ENCODE measurements at regions not wholly inside any gene's neighbourhood (a gene's known extent, or its start where the extent isn't known, plus 50 kb on each side); places are given as distances from the start of the nearest gene placed in this dataset.

- DNase-seq = no peak
- H3K27me3 ChIP-seq (ENCODE audit: control insufficient read depth, insufficient read depth, low read length) = no peaks in the 10 kb centered on the region
- H3K27me3 Mint-ChIP-seq (ENCODE audit: low read depth in 2 of 2) = no peaks in the 10 kb centered on the region
Observed at GRCh38 chr4:164615964-164616363, 138.0 kb upstream of the SMIM31 start.

DNA sequence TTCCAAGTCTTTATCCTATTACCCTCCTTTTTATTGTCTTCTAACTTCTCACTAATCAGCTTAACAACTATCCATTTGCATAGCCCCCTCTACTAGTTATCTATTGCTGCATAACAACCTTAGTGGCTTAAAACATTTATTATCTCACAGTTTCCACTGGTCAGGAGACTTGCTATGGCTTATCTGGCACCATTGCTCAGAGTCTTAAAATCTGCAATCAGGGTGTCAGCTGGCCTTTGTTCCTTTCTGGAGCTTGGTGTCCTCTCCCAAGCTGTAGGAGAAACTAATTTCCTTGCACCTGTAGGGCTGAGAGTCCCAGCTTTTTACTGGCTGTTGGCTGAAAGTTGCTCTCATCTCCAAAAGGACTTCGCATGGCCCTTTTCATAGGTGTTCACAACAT is 137.0 kb upstream of the SMIM31 start:
- Histone ChIP-seq H3K9me3 (ENCODE audit: control insufficient read depth, insufficient read depth, low read length) (no peaks in the 10 kb centered on the region), H3K27ac (ENCODE audit: low read length) (no peak overlapping the region), H3K27me3 (ENCODE audit: control insufficient read depth, insufficient read depth, low read length) (no peaks in the 10 kb centered on the region), H3K4me3 (ENCODE audit: low read length) (no peak overlapping the region), H3K4me1 (ENCODE audit: control insufficient read depth, insufficient read depth, low read length) (no peaks in the 10 kb centered on the region), H3K36me3 (ENCODE audit: control insufficient read depth, insufficient read depth, low read length) (no peaks in the 10 kb centered on the region)
- Mint-ChIP-seq H3K4me1 (no peaks in the 10 kb centered on the region), H3K27ac (no peak overlapping the region), H3K36me3 (no peaks in the 10 kb centered on the region), H3K9me3 (peaks cover 2 to 6% of the 10 kb centered on the region in 2 donors), H3K27me3 (ENCODE audit: low read depth in 2 of 2) (no peaks in the 10 kb centered on the region), H3K4me3 (no peak overlapping the region)
- ATAC-seq (no peak), DNase-seq (no peak)
- intact Hi-C loops (cut with micrococcal nuclease) = no loop called here
- TF ChIP-seq CTCF (IDR thresholded peaks at IDR 0.05) = no peak
- 83% methylated on average over 1 of the region's 1 CpG for WGBS (ENCODE audit: insufficient coverage)

More at GRCh38 chr4:164615964-164616363, 138.0 kb upstream of the SMIM31 start:
- intact Hi-C loops (cut with micrococcal nuclease) = no loop called here
- TF ChIP-seq CTCF (IDR thresholded peaks at IDR 0.05) = no peak
- Mint-ChIP-seq H3K36me3 (no peaks in the 10 kb centered on the region), H3K27ac (no peak overlapping the region), H3K9me3 (peaks cover 2 to 9% of the 10 kb centered on the region in 2 donors), H3K4me1 (no peaks in the 10 kb centered on the region), H3K4me3 (no peak overlapping the region)
- Histone ChIP-seq H3K9me3 (ENCODE audit: control insufficient read depth, insufficient read depth, low read length) (no peaks in the 10 kb centered on the region), H3K36me3 (ENCODE audit: control insufficient read depth, insufficient read depth, low read length) (no peaks in the 10 kb centered on the region), H3K4me3 (ENCODE audit: low read length) (no peak overlapping the region), H3K27ac (ENCODE audit: low read length) (no peak overlapping the region), H3K4me1 (ENCODE audit: control insufficient read depth, insufficient read depth, low read length) (no peaks in the 10 kb centered on the region)
- ATAC-seq = no peak

DNA sequence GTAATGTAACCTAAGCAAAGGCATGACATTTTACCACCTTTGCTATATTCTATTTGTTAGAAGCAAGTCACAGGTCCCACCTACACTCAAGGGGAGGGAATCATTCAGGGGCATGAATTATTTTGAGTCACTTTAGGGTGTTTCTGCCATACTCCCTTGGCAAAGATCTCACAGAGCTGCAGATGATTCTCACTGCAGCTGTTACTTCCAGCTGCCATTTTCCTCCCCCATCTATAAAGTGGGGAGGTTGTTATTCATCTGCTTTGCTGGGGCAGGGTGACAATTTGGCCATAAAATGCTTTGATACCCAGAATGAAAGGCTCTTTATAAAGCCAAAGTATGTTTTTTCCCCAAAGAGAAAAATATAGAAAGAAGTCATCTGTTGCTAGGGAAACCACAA is 136.5 kb upstream of the SMIM31 start:
- H3K27me3 Mint-ChIP-seq (ENCODE audit: low read depth in 2 of 2) = no peaks in the 10 kb centered on the region

More for the DNA sequence above, 136.5 kb upstream of the SMIM31 start:
- Mint-ChIP-seq H3K27ac (no peak overlapping the region), H3K4me1 (no peaks in the 10 kb centered on the region), H3K4me3 (no peak overlapping the region), H3K36me3 (no peaks in the 10 kb centered on the region), H3K9me3 (peaks cover 2 to 6% of the 10 kb centered on the region in 2 donors)
- intact Hi-C loops (cut with micrococcal nuclease) = no loop called here
- TF ChIP-seq CTCF (IDR thresholded peaks at IDR 0.05) = no peak
- DNase-seq (no peak), ATAC-seq (no peak)
- no peaks in the 10 kb centered on the region for H3K27me3 ChIP-seq (ENCODE audit: control insufficient read depth, insufficient read depth, low read length)
- no peak overlapping the region for H3K27ac ChIP-seq (ENCODE audit: low read length)
- H3K36me3 ChIP-seq (ENCODE audit: control insufficient read depth, insufficient read depth, low read length) = no peaks in the 10 kb centered on the region
- H3K9me3 ChIP-seq (ENCODE audit: control insufficient read depth, insufficient read depth, low read length) = no peaks in the 10 kb centered on the region
- H3K4me3 ChIP-seq (ENCODE audit: low read length) = no peak overlapping the region
- no peaks in the 10 kb centered on the region for H3K4me1 ChIP-seq (ENCODE audit: control insufficient read depth, insufficient read depth, low read length)

All from natural killer cell (primary cell).